Lower leg skin (tissue), 4 donors: ENCODE measurements at regions not wholly inside any gene's neighbourhood (a gene's known extent, or its start where the extent isn't known, plus 50 kb on each side); places are given as distances from the start of the nearest gene placed in this dataset.

ENCODE experiments used
- DNase-seq, 2 donors: peaks; one replicate each; pipeline ENCODE4 v3.0.0-alpha.2; 2019; ENCODE audit warnings: low spot score in 2 of 2
- H3K4me3 ChIP-seq: fragments of 200-600 bp; sonication (generic); 2 replicates; pipeline ENCODE4 v1.5.1; 2017; ENCODE audit warnings: mild to moderate bottlenecking, low read depth; ENCODE audit not compliant: poor library complexity, severe bottlenecking
- CTCF ChIP-seq, 3 donors: fragments of 450-650 bp; IDR thresholded peaks; one replicate each; pipeline ENCODE4 v1.5.1; 2016; ENCODE audit warnings: antibody characterized with exemption in 3 of 3, mild to moderate bottlenecking in 3 of 3, moderate library complexity in 2 of 3
- POLR2A ChIP-seq, 2 donors: fragments of 450-650 bp; IDR thresholded peaks; one replicate each; pipeline ENCODE4 v1.6.1; 2016 to 2017; ENCODE audit warnings: antibody characterized with exemption in 2 of 2, mild to moderate bottlenecking in 1 of 2, moderate library complexity in 1 of 2
- WGBS, 2 donors: methylation state at CpG; one replicate each; pipeline ENCODE4 v1.1.5; 2018; 5-methylcytosine and 5-hydroxymethylcytosine counted together
- intact Hi-C: fragments of 100-400 bp; cut with DNase I; formaldehyde crosslinking; loops from one replicate; pipeline ENCODE4 v1.15.0; 2023; ENCODE audit warnings: low total_unique reads

GRCh38 chr6:159512571-159512970 lies 180.5 kb downstream of the SOD2 start:
- WGBS, 2 donors = 72 to 78% methylated on average over 2 of the region's 2 CpGs

DNA sequence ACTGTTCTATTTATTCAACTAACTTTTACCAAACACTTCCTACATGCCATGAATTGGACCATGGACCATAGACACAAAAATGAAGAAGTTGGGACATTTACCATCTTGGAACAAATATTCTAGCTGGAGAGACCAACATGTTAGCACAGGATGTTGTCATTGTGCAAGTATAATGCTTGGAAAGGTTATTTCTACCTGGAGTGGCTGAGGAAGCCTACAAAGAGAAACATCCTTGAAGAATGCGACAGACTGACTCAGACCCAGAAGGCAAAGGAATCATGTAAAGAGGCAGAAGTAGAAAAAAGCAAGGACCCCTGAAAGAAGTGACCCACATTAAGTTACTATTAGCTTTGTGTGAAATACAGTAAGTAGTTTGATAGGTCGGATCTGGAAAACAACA lies 180.9 kb downstream of the SOD2 start:
- no peak for DNase-seq
- TF ChIP-seq CTCF (IDR thresholded peaks at IDR 0.05) (no peak), POLR2A (IDR thresholded peaks at IDR 0.05) (no peak)
- intact Hi-C loops = no loop called here
- H3K4me3 ChIP-seq = no peak overlapping the region
- WGBS, 2 donors = 77 to 86% methylated on average over 2 of the region's 2 CpGs

More at GRCh38 chr6:159512571-159512970, 180.5 kb downstream of the SOD2 start:
- no peak overlapping the region for H3K4me3 ChIP-seq
- no peak for TF ChIP-seq POLR2A (IDR thresholded peaks at IDR 0.05)
- no peak for TF ChIP-seq CTCF (IDR thresholded peaks at IDR 0.05)
- intact Hi-C loops = no loop called here
- no peak for DNase-seq

- intact Hi-C loops = no loop called here
- WGBS, 2 donors = 83 to 91% methylated on average over 8 of the region's 8 CpGs
- H3K4me3 ChIP-seq = no peak overlapping the region
- no peak for DNase-seq
- TF ChIP-seq POLR2A (IDR thresholded peaks at IDR 0.05) = no peak
- TF ChIP-seq CTCF (IDR thresholded peaks at IDR 0.05) = no peak
These were observed 182.9 kb downstream of the SOD2 start for GRCh38 chr6:159510141-159510540.

GRCh38 chr6:159508931-159509330 lies 184.1 kb downstream of the SOD2 start:
- 87 to 91% methylated on average over 2 of the region's 2 CpGs for WGBS, 2 donors
- no peak for DNase-seq
- no peak overlapping the region for H3K4me3 ChIP-seq
- intact Hi-C loops = no loop called here
- no peak for TF ChIP-seq POLR2A (IDR thresholded peaks at IDR 0.05)

DNA sequence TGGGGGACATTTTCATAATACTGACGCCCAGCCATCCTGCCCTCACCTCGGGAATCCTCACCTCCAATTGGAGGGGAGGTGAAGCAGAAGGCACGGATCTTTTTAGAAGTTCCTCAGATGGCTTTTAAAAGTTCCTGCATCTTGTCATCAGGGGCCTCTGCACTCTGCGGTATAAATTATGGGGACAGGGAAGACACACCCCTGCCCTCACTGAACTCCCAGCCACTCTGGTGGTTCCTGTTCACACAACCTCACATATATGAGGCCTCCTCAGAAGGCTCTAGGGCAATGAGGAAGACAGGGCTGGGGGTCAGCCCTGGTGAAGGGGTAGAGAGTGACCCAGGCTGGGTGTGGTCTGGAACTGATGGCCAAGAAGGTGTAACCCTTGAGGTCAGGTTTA lies 187.0 kb downstream of the SOD2 start:
- no peak for TF ChIP-seq CTCF (IDR thresholded peaks at IDR 0.05)
- no peak for TF ChIP-seq POLR2A (IDR thresholded peaks at IDR 0.05)
- DNase-seq = no peak
- intact Hi-C loops = no loop called here
- H3K4me3 ChIP-seq = no peak overlapping the region
- 66 to 70% methylated on average over 4 of the region's 4 CpGs for WGBS, 2 donors

DNA sequence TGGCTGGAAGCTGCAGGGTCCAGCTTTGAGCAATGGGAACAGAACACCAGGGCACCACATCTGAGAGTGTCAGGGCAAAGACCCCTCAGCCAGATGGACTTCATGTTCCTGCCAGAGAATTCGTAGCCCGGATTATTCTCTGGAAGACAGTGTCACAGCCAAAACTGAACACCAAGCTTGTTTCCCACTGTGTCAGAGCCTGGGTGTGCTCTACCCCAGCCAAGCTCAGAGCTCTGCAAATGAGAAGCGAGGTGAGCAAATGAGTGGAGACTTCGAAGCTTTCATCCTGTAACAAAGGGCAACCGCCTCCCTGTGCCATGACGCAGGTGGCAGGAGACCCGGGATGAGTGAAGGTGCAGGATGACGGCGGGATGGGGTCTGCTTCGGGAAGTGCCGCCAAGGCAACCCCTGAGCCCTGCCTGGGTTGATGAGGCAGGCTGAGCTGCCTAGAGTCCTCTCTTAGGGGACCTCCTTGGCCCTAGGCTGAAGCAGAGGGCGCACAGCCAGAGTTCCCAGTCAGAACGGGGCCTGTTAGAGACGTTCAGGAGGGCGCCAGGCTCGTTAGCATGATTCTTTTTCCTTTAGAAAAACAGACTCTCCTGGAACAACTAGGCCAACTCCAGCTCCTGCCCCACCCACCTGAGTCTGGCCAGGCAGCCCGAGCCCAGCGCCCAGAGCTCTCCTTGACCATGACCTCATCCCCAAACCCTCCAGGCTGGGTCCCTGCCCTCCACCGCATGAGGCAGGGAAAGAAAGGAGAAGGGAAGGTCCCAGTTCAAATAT lies 187.7 kb downstream of the SOD2 start:
- DNase-seq = no peak
- intact Hi-C loops = no loop called here
- 61 to 73% methylated on average over 18 to 19 of the region's 19 CpGs for WGBS, 2 donors
- H3K4me3 ChIP-seq = no peak overlapping the region
- no peak for TF ChIP-seq POLR2A (IDR thresholded peaks at IDR 0.05)
- no peak for TF ChIP-seq CTCF (IDR thresholded peaks at IDR 0.05)
